OCI-LY3 (cell line): ENCODE measurements at regions not wholly inside any gene's neighbourhood (a gene's known extent, or its start where the extent isn't known, plus 50 kb on each side); places are given as distances from the start of the nearest gene placed in this dataset.
"Not testable (repeated sequence)": the region's sequence is repeated elsewhere in the genome, so short reads cannot be mapped to it uniquely, and the experiment has no call there.

ENCODE experiments used
- H2AFZ ChIP-seq: fragments of 200-600, 300-600 bp; shearing (Covaris generic); 2 replicates; pipeline ENCODE4 v1.6.0; 2014; ENCODE audit warnings: antibody characterized with exemption, low read depth, low read length
- H3K27ac ChIP-seq: fragments of 200-600, 300-600 bp; sonication (generic); 2 replicates; pipeline ENCODE4 v1.5.1; 2014; ENCODE audit warnings: mild to moderate bottlenecking, low read length, moderate library complexity, mixed read lengths
- H3K27me3 ChIP-seq: fragments of 200-600, 300-600 bp; sonication (generic); 2 replicates; pipeline ENCODE4 v1.6.1; 2014; ENCODE audit warnings: low read depth, low read length, mixed read lengths
- H3K36me3 ChIP-seq: fragments of 200-600, 300-600 bp; sonication (generic); replicated peaks from 2 replicates; pipeline ENCODE3; 2014; ENCODE audit warnings: low read depth, low read length, mixed read lengths
- H3K4me1 ChIP-seq: fragments of 300-600, 200-600 bp; sonication (generic); 2 replicates; pipeline ENCODE4 v1.6.1; 2014; ENCODE audit warnings: low read length, mixed read lengths
- H3K4me2 ChIP-seq: fragments of 200-600, 300-600 bp; sonication (generic); 2 replicates; pipeline ENCODE4 v1.6.1; 2014; ENCODE audit warnings: low read length, mixed read lengths
- H3K4me3 ChIP-seq: fragments of 300-600, 200-600 bp; sonication (generic); 2 replicates; pipeline ENCODE4 v1.5.1; 2014; ENCODE audit warnings: antibody characterized with exemption, mild to moderate bottlenecking, low read length, moderate library complexity
- H3K79me2 ChIP-seq: fragments of 300-600, 200-600 bp; shearing (Covaris generic); 2 replicates; pipeline ENCODE4 v1.6.1; 2014; ENCODE audit warnings: mild to moderate bottlenecking, low read length, mixed read lengths
- H3K9ac ChIP-seq: fragments of 300-600, 200-600 bp; shearing (Covaris generic); 2 replicates; pipeline ENCODE4 v1.6.0; 2014; ENCODE audit warnings: mild to moderate bottlenecking, low read length, moderate library complexity
- H3K9me3 ChIP-seq: fragments of 200-600, 300-600 bp; shearing (Covaris generic); 2 replicates; pipeline ENCODE4 v1.6.1; 2014; ENCODE audit warnings: low read length, mixed read lengths; ENCODE audit not compliant: insufficient read depth
- H4K20me1 ChIP-seq: fragments of 200-600, 300-600 bp; sonication (generic); 2 replicates; pipeline ENCODE4 v1.6.1; 2016; ENCODE audit warnings: low read length, mixed read lengths; ENCODE audit not compliant: insufficient read depth
- EZH2phosphoT487 ChIP-seq: fragments of 200-600 bp; shearing (Covaris generic); IDR thresholded peaks from 2 replicates; pipeline ENCODE4 v1.6.1; 2018; ENCODE audit warnings: antibody characterized with exemption, mixed run types, low read depth
- TF ChIP-seq, protein P1 (sequence below): fragments of 200-600, 300-600 bp; sonication (generic); IDR thresholded peaks from 2 replicates; pipeline ENCODE4 v1.5.1; 2014; ENCODE audit warnings: antibody characterized with exemption, low read length, low read depth

- not testable (repeated sequence) for H3K9ac ChIP-seq, H2AFZ ChIP-seq, H3K79me2 ChIP-seq, H3K36me3 ChIP-seq, H3K27me3 ChIP-seq, H3K9me3 ChIP-seq, H3K27ac ChIP-seq, H3K4me2 ChIP-seq, H4K20me1 ChIP-seq, H3K4me3 ChIP-seq, H3K4me1 ChIP-seq
Observed at GRCh38 chr4:67412153-67412712, 133.1 kb downstream of the CENPC start.

- Histone ChIP-seq H3K4me3 (no peak overlapping the region), H3K4me2 (no peak overlapping the region), H3K79me2 (no peaks in the 10 kb centered on the region), H3K27me3 (no peaks in the 10 kb centered on the region), H2AFZ (no peak overlapping the region), H3K4me1 (no peaks in the 10 kb centered on the region), H4K20me1 (no peaks in the 10 kb centered on the region), H3K9ac (no peak overlapping the region), H3K9me3 (no peaks in the 10 kb centered on the region), H3K27ac (no peak overlapping the region), H3K36me3 (no peaks in the 10 kb centered on the region)
- TF ChIP-seq, protein P1, sequence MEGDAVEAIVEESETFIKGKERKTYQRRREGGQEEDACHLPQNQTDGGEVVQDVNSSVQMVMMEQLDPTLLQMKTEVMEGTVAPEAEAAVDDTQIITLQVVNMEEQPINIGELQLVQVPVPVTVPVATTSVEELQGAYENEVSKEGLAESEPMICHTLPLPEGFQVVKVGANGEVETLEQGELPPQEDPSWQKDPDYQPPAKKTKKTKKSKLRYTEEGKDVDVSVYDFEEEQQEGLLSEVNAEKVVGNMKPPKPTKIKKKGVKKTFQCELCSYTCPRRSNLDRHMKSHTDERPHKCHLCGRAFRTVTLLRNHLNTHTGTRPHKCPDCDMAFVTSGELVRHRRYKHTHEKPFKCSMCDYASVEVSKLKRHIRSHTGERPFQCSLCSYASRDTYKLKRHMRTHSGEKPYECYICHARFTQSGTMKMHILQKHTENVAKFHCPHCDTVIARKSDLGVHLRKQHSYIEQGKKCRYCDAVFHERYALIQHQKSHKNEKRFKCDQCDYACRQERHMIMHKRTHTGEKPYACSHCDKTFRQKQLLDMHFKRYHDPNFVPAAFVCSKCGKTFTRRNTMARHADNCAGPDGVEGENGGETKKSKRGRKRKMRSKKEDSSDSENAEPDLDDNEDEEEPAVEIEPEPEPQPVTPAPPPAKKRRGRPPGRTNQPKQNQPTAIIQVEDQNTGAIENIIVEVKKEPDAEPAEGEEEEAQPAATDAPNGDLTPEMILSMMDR, result no peak
- no peak for TF ChIP-seq EZH2phosphoT487
Observed at GRCh38 chr4:67403342-67403741, 142.0 kb downstream of the CENPC start.

GRCh38 chr4:67401902-67402301 is 143.4 kb downstream of the CENPC start:
- Histone ChIP-seq H3K4me2 (no peak overlapping the region), H3K4me3 (no peak overlapping the region), H3K9me3 (no peaks in the 10 kb centered on the region), H3K27ac (no peak overlapping the region), H3K27me3 (no peaks in the 10 kb centered on the region), H3K36me3 (no peaks in the 10 kb centered on the region), H3K4me1 (no peaks in the 10 kb centered on the region), H3K9ac (no peak overlapping the region), H4K20me1 (no peaks in the 10 kb centered on the region), H3K79me2 (no peaks in the 10 kb centered on the region), H2AFZ (no peak overlapping the region)
- TF ChIP-seq, protein P1, result no peak
- TF ChIP-seq EZH2phosphoT487, result no peak

GRCh38 chr4:67397931-67398330 is 147.4 kb downstream of the CENPC start:
- H3K9ac ChIP-seq, result no peak overlapping the region
- H3K4me2 ChIP-seq, result no peak overlapping the region
- no peaks in the 10 kb centered on the region for H3K27me3 ChIP-seq
- H3K27ac ChIP-seq, result no peak overlapping the region
- TF ChIP-seq, protein P1, result no peak
- TF ChIP-seq EZH2phosphoT487, result no peak
- H3K4me3 ChIP-seq, result no peak overlapping the region
- no peaks in the 10 kb centered on the region for H4K20me1 ChIP-seq
- no peak overlapping the region for H2AFZ ChIP-seq
- no peaks in the 10 kb centered on the region for H3K9me3 ChIP-seq
- no peaks in the 10 kb centered on the region for H3K79me2 ChIP-seq
- H3K4me1 ChIP-seq, result no peaks in the 10 kb centered on the region
- H3K36me3 ChIP-seq, result no peaks in the 10 kb centered on the region
